Uterus (tissue), 2 donors: ENCODE measurements at regions not wholly inside any gene's neighbourhood (a gene's known extent, or its start where the extent isn't known, plus 50 kb on each side); places are given as distances from the start of the nearest gene placed in this dataset.

Experiments
- POLR2A ChIP-seq, 2 donors: fragments of 450-650 bp; IDR thresholded peaks; one replicate each; pipeline ENCODE4 v1.6.1; 2016; ENCODE audit warnings: antibody characterized with exemption in 2 of 2, mild to moderate bottlenecking in 1 of 2, moderate library complexity in 1 of 2
- TF ChIP-seq, protein P1 (sequence below), 4 experiments: fragments of 200-600 bp in 2 of 4; fragments of 450-650 bp in 2 of 4; sonication (generic) in 2 of 4; IDR thresholded peaks; one replicate each; pipeline ENCODE4 v1.5.1; 2016 to 2019; ENCODE audit warnings: antibody characterized with exemption in 4 of 4, mild to moderate bottlenecking in 2 of 4, moderate library complexity in 1 of 4

DNA sequence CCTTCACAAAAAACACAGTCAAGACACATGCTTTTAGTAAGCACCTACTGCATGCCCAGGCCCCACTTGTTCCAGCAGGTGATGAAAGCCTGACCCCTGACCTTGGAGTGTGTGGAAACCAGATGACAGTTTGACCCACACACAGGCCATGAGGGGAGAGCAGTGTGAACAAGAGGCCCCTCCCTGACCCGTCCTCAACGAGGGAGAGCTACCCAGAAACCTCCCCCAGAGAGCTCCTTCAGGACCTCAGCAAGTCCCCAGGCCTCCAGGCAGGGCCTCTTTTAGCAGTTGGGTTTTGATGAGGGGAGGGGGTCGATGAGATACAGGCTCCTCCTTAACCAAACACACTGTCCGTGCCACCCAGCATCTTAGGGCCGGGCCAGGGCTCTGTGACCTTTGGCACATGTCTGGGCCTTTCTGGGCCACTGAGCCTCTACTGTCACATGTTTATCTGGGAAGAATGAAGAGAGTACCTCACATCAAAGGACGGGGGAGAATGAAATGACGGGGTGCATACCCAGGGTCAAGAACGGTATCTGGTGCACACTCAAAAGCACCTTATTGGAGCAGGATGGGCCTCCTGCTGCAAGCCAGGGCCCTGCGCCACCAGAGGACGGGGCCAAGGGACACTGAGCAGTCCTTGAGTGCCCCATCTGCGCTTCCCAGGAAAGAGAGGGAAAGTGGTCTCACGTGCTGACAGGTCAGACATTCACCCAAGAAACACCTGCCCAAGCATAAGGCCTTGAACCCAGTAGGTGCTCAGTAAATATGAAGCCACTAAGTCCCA lies 202.6 kb upstream of the ZMIZ1 start:
- TF ChIP-seq, protein P1, sequence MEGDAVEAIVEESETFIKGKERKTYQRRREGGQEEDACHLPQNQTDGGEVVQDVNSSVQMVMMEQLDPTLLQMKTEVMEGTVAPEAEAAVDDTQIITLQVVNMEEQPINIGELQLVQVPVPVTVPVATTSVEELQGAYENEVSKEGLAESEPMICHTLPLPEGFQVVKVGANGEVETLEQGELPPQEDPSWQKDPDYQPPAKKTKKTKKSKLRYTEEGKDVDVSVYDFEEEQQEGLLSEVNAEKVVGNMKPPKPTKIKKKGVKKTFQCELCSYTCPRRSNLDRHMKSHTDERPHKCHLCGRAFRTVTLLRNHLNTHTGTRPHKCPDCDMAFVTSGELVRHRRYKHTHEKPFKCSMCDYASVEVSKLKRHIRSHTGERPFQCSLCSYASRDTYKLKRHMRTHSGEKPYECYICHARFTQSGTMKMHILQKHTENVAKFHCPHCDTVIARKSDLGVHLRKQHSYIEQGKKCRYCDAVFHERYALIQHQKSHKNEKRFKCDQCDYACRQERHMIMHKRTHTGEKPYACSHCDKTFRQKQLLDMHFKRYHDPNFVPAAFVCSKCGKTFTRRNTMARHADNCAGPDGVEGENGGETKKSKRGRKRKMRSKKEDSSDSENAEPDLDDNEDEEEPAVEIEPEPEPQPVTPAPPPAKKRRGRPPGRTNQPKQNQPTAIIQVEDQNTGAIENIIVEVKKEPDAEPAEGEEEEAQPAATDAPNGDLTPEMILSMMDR (IDR thresholded peaks at IDR 0.05): no peak
- TF ChIP-seq POLR2A (IDR thresholded peaks at IDR 0.05): no peak
